HL-60/S4 treated with phorbol 12-myristate 13-acetate at 8.2 ng/mL for 4 days and 3 days (cell line): ENCODE measurements at regions not wholly inside any gene's neighbourhood (a gene's known extent, or its start where the extent isn't known, plus 50 kb on each side); places are given as distances from the start of the nearest gene placed in this dataset.

ENCODE experiments used
- in situ Hi-C: fragments of 300-500 bp; cut with MboI; formaldehyde crosslinking; loops from 2 replicates; pipeline ENCODE4 v1.15.0; 2022; ENCODE audit warnings: low sequenced_read_pairs

DNA sequence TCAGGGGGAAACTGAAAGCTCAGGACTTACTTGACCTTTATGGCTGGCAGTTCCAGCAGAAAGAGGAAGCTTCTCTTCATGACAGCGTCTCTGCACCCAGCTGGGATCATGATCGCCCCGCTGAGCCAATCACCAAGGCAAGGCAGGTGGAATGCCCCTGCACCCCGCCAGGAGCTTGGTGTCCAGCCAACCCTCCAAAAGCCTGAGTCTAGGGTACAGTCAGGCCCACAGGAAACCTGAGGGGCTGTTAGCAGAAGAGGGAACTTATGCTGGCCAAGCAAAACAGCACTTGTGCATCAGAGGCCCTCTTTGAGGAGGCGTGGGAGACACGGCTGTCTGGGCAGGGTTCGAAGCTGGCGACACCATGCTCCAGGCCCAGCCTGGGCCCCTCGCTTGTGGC is 188.3 kb upstream of the GMDS start:
- in situ Hi-C loops, result no loop called here

DNA sequence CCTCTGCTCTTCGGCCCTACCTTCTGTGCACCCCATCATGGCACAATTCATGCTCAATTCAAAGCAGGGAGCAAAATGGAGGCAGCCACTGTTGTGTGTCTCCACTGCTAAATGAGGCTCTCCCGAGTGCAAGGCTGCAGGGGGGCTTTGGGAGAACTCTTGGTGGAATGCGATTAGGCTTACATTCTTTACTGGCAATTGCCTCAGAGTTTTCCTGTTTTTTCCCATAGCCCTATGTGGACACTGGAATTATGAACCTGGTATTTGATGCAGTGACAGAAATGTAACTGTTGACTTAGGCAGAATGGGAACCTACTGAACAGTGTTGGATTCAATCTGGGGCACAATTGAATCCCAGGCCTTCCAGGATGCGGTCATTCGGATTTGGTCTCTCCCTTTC is 187.9 kb upstream of the GMDS start:
- in situ Hi-C loops, result no loop called here

DNA sequence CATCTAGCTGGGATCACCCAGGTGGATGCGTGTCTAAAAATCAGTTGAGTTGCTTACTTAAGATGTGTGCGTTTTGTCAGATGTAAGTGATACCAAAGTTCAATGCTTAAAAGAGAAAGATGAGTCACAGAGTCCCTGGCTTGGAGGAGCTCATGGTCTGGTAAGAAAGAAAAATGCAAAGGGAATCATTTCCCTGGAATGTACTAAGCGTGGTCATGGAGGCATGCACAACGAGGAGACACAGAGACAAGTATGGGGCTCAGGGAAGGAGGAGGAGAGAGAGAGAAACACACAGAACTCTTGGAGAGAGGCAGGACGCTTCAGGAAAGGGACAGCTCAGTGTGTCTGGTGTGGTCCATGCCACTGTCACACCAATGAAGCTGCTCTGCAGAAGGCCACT is 186.9 kb upstream of the GMDS start:
- in situ Hi-C loops, result no loop called here

GRCh38 chr6:2430612-2431011 is 185.2 kb upstream of the GMDS start:
- in situ Hi-C loops, result no loop called here

GRCh38 chr6:2429460-2429859 is 184.1 kb upstream of the GMDS start:
- in situ Hi-C loops, result no loop called here

GRCh38 chr6:2429032-2429431 is 183.6 kb upstream of the GMDS start:
- in situ Hi-C loops, result no loop called here

DNA sequence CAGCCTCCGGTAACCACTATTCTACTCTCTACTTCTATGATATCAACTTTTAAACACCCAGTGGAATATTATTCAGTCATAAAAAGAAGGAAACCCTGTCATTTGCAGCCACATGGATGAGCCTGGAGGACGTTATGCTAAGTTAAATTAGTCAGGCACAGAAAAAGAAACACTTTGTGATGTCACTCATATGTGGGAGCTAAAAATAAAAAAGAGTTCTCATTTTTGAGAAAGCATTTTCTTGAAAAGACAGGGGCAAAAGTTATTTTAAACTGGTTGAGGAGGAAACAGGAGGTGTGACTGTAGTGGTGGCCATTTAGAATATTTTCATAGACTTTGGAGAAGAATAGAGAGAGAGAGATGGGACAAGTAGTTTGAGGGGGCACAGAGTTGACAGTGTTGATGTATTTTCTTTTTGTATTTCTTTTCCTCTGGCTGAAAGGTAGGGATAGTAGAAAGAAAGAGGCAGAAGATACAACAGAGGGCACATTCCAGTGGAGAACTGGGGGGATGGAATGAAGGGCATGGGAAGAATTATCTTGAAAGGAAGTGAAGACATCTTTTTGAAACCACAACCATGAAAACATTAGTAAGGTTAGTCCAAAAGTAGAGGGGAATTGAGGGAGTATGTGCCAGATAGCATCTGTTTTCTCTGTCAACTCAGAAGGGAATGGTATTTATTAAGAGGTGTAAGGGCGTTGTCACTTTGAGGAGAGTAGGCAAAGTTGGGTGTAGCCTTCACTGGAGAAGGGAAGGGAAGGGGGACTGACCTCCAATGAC is 181.3 kb upstream of the GMDS start:
- in situ Hi-C loops, result no loop called here

DNA sequence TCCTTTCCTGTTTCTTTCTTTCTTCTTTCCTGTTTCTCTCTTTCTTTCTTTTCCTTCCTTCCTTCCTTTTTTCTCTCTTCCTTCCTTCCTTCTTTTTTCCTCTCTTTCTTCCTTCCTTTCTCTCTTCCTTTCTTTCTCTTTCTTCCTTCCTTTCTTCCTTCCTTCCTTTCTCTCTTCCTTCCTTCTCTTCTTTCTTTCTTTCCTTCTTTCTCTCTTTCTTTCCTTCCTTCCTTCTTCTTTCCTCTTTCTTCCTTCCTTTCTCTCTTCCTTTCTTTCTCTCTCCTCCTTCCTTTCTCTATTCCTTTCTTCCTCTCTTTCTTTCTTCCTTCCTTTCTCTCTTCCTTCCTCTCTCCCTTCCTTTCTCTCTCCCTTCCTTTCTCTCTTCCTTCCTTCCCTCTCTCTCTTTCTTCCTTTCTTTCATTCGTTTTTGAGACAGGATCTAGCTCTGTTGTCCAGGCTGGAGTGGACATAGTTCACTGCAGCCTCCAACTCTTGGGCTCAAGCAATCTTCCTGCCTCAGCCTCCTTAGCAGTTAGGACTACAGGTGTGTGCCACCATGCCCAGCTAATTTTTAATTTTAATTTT is 170.8 kb upstream of the GMDS start:
- in situ Hi-C loops, result no loop called here

DNA sequence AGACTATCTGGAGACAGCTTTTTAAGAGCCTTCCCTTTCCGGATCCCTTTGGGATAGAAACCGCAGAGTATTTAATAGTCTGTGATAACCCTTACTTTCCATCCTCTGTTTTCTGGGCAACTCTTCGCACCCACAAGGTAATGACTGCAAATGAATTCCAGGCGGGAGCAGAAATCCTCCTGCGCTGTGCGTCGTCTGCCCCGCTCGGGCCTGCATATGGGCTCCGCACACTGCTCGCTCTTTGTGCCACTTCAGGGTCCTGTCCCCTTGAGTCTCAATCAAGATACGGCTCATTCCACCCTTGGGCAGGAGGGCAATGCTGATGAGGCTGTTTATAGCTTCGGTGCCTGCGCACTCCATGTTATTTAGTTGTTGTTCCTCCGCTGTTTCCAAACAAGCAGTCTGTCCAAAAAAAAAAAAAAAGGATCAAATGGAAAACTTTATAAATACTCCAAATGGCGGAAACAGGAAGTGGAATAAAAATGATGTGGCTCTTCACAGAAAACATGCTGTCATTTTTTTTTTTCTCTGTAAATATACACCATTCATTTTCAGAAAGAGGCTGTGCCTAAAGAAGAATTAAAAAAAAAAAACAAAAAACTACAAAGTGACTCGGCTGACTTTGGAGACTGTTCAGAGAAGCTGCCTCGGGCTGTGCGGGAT is 169.6 kb upstream of the GMDS start:
- in situ Hi-C loops, result no loop called here

- in situ Hi-C loops, result no loop called here
Observed at GRCh38 chr6:2412731-2413130, 167.3 kb upstream of the GMDS start.

DNA sequence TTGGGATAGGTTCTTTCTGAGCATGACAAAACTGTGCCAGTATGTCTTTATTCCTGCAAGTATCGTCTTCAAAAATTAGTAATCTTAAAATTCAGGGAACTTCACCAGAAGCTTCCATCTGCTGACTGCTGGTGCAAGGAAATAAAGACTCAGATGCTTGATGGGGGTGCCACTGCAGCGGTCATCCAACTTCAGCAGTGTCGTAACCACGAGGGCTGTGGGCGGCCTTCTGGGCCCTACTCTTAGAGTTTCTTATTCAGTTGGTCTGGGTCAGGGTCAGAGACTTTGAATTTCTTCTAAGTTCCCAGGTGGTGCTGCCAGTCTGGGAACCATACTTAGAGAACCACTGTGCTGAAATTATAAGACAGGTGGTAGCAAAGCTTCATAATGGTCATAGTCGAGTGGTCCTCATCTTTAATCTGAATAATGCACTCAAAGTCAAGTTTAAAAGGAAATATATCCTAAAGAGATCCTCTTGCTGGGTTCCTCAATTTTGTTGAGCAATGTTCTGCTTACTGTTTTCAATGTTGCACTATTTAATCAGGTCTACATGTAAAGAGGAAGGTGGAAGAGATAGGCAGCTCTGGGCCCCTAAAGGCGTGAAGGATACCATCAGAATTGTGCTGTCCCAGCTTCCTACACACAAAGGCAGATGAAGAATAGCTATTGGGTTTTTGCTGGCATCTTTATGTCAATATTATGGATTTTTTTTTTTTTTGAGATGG is 165.4 kb upstream of the GMDS start:
- in situ Hi-C loops, result no loop called here

GRCh38 chr6:2407525-2407924 is 162.1 kb upstream of the GMDS start:
- in situ Hi-C loops, result no loop called here

DNA sequence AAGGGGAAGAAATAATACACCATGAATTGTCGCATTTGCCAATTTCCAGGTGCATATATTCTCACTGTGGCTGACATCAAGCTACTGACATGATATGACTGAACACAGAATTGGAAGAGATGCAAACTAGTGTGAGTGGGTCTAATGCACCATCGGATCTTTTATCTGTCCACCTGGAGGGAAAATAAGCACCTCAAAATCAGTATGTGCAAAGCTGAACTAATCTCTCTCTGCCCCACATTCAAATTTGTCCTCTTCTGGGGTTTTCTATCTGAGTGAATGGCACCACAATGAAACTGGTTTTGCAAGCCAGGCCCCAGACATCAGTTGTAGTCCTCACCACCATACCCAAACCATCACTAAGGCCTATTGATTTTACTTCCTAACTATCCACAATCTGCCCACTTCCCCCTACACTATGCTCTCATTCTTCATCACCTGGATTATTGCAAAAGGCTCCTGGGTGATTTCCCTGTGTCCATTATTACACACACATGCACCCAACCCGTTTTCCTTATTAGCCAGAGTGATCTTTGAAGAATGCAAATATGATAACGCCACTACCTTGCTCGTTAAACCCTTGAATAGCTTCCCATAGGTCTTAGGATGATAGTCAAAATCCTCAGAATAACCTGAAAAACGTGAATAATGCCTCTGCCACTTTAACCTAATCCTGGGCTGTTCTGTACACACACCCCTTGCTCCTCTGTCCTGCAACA is 159.0 kb upstream of the GMDS start:
- in situ Hi-C loops, result no loop called here

DNA sequence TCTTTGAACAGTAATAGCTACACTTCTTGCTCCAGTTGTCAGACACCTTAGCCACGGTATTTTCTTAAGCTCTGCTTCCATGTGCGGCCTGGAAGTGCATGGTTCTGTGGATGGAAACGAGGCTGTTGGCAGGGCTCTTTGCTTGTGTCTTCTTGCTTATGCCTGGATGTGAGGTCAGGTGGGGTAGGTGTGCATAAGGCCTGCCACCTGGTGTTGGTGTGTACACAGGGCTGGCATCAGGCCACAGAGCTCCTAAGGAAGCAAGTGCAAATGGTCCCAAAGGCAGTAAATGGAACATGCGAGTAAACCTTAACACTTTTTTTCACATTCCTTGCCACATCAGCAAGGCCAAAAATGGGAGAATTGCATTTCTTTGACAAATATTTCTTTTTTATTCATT is 158.1 kb upstream of the GMDS start:
- in situ Hi-C loops, result no loop called here

GRCh38 chr6:2396846-2397630 is 151.6 kb upstream of the GMDS start:
- in situ Hi-C loops, result no loop called here

DNA sequence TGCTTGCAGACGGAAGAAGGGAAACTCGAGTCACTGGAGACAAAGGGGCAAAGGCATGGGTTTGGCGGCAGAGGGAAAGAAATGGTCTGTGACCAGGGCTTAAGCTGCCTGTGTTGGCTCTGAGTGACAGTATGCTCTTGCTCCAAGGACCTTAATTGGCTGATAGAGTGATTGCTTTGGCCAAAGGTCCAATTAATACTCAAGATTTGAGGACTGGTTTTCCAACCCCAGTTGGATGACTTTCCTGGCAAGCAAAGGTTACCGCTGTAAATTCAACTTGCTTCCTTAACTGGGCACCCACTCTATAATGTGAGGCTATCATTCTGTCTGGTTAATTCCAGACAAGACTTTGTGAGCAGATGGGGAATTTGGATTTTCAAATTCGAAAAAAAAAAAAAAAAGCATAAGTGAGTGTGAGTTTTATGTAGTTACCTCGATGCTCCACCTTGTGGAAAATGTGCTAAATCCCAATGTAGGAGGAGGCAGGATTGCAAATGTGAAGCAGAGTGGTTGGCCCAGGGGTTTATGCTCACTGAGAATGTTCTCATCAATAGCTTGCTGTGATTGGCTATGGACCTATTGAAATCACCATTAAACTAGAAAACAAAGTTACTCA is 150.7 kb upstream of the GMDS start:
- in situ Hi-C loops, result no loop called here

DNA sequence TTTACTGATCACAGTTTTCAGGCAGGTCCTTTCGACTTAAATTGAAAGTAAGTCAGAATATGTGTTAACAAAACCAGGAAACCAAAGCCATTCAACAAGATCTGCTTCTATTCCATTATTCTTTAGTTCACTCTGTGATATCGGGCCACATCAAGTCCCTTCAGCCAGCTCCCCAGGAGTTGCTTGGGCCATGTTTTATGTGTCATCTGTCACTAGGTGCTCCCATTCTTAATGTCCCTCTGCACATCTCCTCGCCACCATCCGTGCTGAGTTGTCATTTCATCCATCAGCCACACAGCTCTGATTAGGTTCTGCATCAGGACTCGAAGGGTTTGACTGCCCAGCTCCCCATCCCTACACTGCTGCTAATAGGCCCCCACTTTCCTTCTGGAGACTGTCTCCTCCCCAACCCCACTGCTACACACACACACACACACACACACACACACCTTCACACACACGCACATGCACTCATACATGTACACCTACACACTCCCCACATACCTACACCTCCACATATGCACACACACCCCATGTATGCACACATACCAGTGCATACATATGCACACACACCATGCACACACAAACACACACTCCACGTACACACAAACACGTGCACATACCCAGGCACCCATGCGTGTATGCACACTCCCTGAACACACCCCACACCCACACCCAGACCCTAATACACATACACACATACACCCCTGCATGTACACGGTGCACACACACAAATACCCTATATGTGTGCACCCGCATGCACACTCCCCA is 143.3 kb upstream of the GMDS start:
- in situ Hi-C loops, result no loop called here

DNA sequence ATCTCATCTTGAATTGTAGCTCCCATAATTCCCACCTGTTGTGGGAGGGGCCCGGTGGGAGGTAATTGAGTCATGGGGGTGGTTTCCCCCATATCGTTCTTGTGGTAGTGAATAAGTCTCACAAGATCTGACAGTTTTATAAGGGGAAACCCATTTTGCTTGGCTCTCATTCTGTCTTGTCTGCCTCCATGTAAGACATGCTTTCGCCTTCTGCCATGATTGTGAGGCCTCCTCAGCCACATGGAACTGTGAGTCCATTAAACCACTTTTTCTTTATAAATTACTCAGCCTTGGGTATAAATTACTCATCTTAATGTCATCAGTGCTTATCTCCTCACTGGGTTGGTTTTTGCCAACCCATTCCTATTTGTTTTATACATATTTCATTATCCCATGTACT is 142.0 kb upstream of the GMDS start:
- in situ Hi-C loops, result no loop called here

- in situ Hi-C loops, result no loop called here
Observed at GRCh38 chr6:2385471-2385983, 140.1 kb upstream of the GMDS start.
